GM18499 (cell line): ENCODE measurements at regions not wholly inside any gene's neighbourhood (a gene's known extent, or its start where the extent isn't known, plus 50 kb on each side); places are given as distances from the start of the nearest gene placed in this dataset.

ENCODE experiments used
- ATAC-seq: cut with Tn5 transposase; IDR thresholded peaks from one replicate; pipeline ENCODE4 v1.9.1; 2021; ENCODE audit warnings: moderate number of reproducible peaks; ENCODE audit not compliant: insufficient read depth, unreplicated experiment

- ATAC-seq = no peak
Measured at GRCh38 chr16:64339052-64339770, 782.7 kb downstream of the CDH11 start.

GRCh38 chr16:64321881-64322280 lies 800.0 kb downstream of the CDH11 start:
- ATAC-seq = no peak

GRCh38 chr16:64321066-64321465 lies 800.8 kb downstream of the CDH11 start:
- ATAC-seq = no peak

- no peak for ATAC-seq
Measured at GRCh38 chr16:64317601-64318000, 804.3 kb downstream of the CDH11 start.

GRCh38 chr16:64313726-64314125 lies 808.1 kb downstream of the CDH11 start:
- no peak for ATAC-seq

- ATAC-seq = no peak
Measured at GRCh38 chr16:64312980-64313379, 808.9 kb downstream of the CDH11 start.

GRCh38 chr16:64312292-64312691 lies 809.6 kb downstream of the CDH11 start:
- no peak for ATAC-seq

- ATAC-seq = no peak
Measured at GRCh38 chr16:64311241-64311640, 810.6 kb downstream of the CDH11 start.

- no peak for ATAC-seq
Measured at GRCh38 chr16:64309398-64310110, 812.3 kb downstream of the CDH11 start.

GRCh38 chr16:64308721-64309120 lies 813.1 kb downstream of the CDH11 start:
- ATAC-seq = no peak

- ATAC-seq = no peak
Measured at GRCh38 chr16:64307431-64307830, 814.4 kb downstream of the CDH11 start.

- no peak for ATAC-seq
Measured at GRCh38 chr16:64305663-64306062, 816.2 kb downstream of the CDH11 start.

- no peak for ATAC-seq
Measured at GRCh38 chr16:64304951-64305350, 816.9 kb downstream of the CDH11 start.

GRCh38 chr16:64304396-64304795 lies 817.5 kb downstream of the CDH11 start:
- no peak for ATAC-seq

- no peak for ATAC-seq
Measured at GRCh38 chr16:64297863-64298600, 823.8 kb downstream of the CDH11 start.

- no peak for ATAC-seq
Measured at GRCh38 chr16:64295466-64295865, 826.4 kb downstream of the CDH11 start.

- ATAC-seq = no peak
Measured at GRCh38 chr16:64292953-64293352, 828.9 kb downstream of the CDH11 start.

- no peak for ATAC-seq
Measured at GRCh38 chr16:64292161-64292560, 829.7 kb downstream of the CDH11 start.

GRCh38 chr16:64290461-64290860 lies 831.4 kb downstream of the CDH11 start:
- ATAC-seq = no peak

- ATAC-seq = no peak
Measured at GRCh38 chr16:64287655-64288528, 834.0 kb downstream of the CDH11 start.
